DOHH2 (cell line): ENCODE measurements at regions not wholly inside any gene's neighbourhood (a gene's known extent, or its start where the extent isn't known, plus 50 kb on each side); places are given as distances from the start of the nearest gene placed in this dataset.

Experiments
- EZH2phosphoT487 ChIP-seq: fragments of 200-600 bp; sonication (generic); IDR thresholded peaks from 2 replicates; pipeline ENCODE4 v1.6.1; 2017; ENCODE audit warnings: borderline replicate concordance, mild to moderate bottlenecking, antibody characterized with exemption, low read length, moderate library complexity, mixed read lengths
- TF ChIP-seq, protein P1 (sequence below): fragments of 200-600 bp; sonication (generic); IDR thresholded peaks from one replicate; pipeline ENCODE4 v1.5.1; 2014; ENCODE audit warnings: antibody characterized with exemption, mild to moderate bottlenecking, low read depth, low read length; ENCODE audit not compliant: poor library complexity, severe bottlenecking

DNA sequence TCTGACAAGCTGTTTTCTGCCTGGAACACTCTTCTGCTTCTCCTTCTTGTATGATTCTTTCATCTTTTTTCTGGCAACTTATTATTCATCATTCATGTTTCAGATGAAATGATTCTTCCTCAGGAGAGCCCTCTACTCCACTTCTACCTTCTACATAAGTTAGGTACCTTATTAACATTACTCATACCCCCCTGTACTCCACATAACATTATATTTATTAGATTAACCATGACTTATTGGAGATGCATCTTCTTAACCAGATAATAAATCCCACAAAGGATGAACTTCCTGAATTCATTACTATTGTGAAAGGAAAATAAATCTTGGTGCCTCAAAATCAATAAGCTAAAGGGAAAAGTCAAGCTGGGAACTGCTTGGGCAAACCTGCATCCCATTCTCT lies 1636.5 kb upstream of the FLRT2 start:
- TF ChIP-seq, protein P1, sequence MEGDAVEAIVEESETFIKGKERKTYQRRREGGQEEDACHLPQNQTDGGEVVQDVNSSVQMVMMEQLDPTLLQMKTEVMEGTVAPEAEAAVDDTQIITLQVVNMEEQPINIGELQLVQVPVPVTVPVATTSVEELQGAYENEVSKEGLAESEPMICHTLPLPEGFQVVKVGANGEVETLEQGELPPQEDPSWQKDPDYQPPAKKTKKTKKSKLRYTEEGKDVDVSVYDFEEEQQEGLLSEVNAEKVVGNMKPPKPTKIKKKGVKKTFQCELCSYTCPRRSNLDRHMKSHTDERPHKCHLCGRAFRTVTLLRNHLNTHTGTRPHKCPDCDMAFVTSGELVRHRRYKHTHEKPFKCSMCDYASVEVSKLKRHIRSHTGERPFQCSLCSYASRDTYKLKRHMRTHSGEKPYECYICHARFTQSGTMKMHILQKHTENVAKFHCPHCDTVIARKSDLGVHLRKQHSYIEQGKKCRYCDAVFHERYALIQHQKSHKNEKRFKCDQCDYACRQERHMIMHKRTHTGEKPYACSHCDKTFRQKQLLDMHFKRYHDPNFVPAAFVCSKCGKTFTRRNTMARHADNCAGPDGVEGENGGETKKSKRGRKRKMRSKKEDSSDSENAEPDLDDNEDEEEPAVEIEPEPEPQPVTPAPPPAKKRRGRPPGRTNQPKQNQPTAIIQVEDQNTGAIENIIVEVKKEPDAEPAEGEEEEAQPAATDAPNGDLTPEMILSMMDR, result no peak
- no peak for TF ChIP-seq EZH2phosphoT487
